H1 (cell line): ENCODE measurements at regions not wholly inside any gene's neighbourhood (a gene's known extent, or its start where the extent isn't known, plus 50 kb on each side); places are given as distances from the start of the nearest gene placed in this dataset.

Source experiments
- ASH2L ChIP-seq: fragments of 200-600, 300-600 bp; sonication (generic); IDR thresholded peaks from one replicate; pipeline ENCODE4 v1.7.1; 2017; ENCODE audit warnings: low read length
- BRCA1 ChIP-seq: IDR thresholded peaks from 2 replicates; pipeline ENCODE4 v1.6.1; 2012; ENCODE audit warnings: low read depth, low read length, improper control_type of control experiment
- EP300 ChIP-seq, 2 experiments: IDR thresholded peaks; 1 replicate in 1 of 2; 2 replicates in 1 of 2; pipeline ENCODE4 v1.6.1; 2011 to 2012; ENCODE audit warnings: low read depth in 2 of 2, low read length in 2 of 2, mild to moderate bottlenecking in 2 of 2, borderline replicate concordance in 1 of 2, inconsistent platforms in 1 of 2, moderate library complexity in 1 of 2
- GTF2F1 ChIP-seq: IDR thresholded peaks from 2 replicates; pipeline ENCODE4 v1.6.1; 2012; ENCODE audit warnings: low read depth, low read length, improper control_type of control experiment, borderline replicate concordance
- HDAC6 ChIP-seq: IDR thresholded peaks from one replicate; pipeline ENCODE4 v1.7.1; 2012; ENCODE audit warnings: low read depth, mild to moderate bottlenecking, inconsistent platforms, low read length, moderate library complexity
- JUND ChIP-seq: IDR thresholded peaks from 2 replicates; pipeline ENCODE4 v1.6.1; 2011; ENCODE audit warnings: mild to moderate bottlenecking, improper control_type of control experiment, low read length
- NANOG ChIP-seq: IDR thresholded peaks from 2 replicates; pipeline ENCODE4 v1.6.1; 2011; ENCODE audit warnings: low read length, low read depth, mild to moderate bottlenecking, inconsistent platforms; ENCODE audit not compliant: insufficient read depth, poor library complexity, severe bottlenecking
- PHF8 ChIP-seq: fragments of 200-600 bp; sonication (generic); conservative IDR thresholded peaks from 2 replicates; pipeline ENCODE4 v1.7.1; 2012; ENCODE audit warnings: low read depth, mild to moderate bottlenecking, inconsistent platforms, low read length, moderate library complexity
- POU5F1 ChIP-seq: IDR thresholded peaks from 2 replicates; pipeline ENCODE4 v1.6.1; 2011; ENCODE audit warnings: low read depth, mild to moderate bottlenecking, low read length, moderate library complexity
- RFX5 ChIP-seq: IDR thresholded peaks from 2 replicates; pipeline ENCODE4 v1.6.1; 2011; ENCODE audit warnings: low read depth, low read length, improper control_type of control experiment, borderline replicate concordance
- SIN3A ChIP-seq, 2 experiments: IDR thresholded peaks in 1 of 2; conservative IDR thresholded peaks in 1 of 2; 2 replicates each; pipeline ENCODE4 v1.6.1; 2011 to 2012; ENCODE audit warnings: low read length in 2 of 2, improper control_type of control experiment in 1 of 2, low read depth in 1 of 2, mild to moderate bottlenecking in 1 of 2
- SIRT6 ChIP-seq: IDR thresholded peaks from one replicate; pipeline ENCODE4 v1.7.1; 2012; ENCODE audit warnings: low read length, inconsistent platforms
- SIX5 ChIP-seq: IDR thresholded peaks from 2 replicates; pipeline ENCODE4 v1.6.1; 2011; ENCODE audit warnings: mild to moderate bottlenecking, low read depth, low read length
- SP1 ChIP-seq: IDR thresholded peaks from 2 replicates; pipeline ENCODE4 v1.6.1; 2011; ENCODE audit warnings: low read depth, low read length
- SP2 ChIP-seq: IDR thresholded peaks from 2 replicates; pipeline ENCODE4 v1.6.1; 2012; ENCODE audit warnings: mild to moderate bottlenecking, low read length, inconsistent platforms
- SP4 ChIP-seq: IDR thresholded peaks from 2 replicates; pipeline ENCODE4 v1.6.1; 2012; ENCODE audit warnings: low read length, inconsistent platforms
- SRF ChIP-seq: IDR thresholded peaks from 2 replicates; pipeline ENCODE4 v1.6.1; 2011; ENCODE audit warnings: mild to moderate bottlenecking, low read depth, low read length, moderate library complexity
- TBP ChIP-seq: IDR thresholded peaks from 2 replicates; pipeline ENCODE4 v1.6.1; 2011; ENCODE audit warnings: low read depth, low read length, improper control_type of control experiment
- TCF12 ChIP-seq: IDR thresholded peaks from 2 replicates; pipeline ENCODE4 v1.6.1; 2011; ENCODE audit warnings: low read depth, mild to moderate bottlenecking, low read length
- YY1 ChIP-seq: IDR thresholded peaks from 2 replicates; pipeline ENCODE4 v1.6.1; 2011; ENCODE audit warnings: low read depth, mild to moderate bottlenecking, low read length
- TF ChIP-seq, protein P1 (sequence below): IDR thresholded peaks from 2 replicates; pipeline ENCODE4 v1.6.1; 2011; ENCODE audit warnings: low read depth, mild to moderate bottlenecking, low read length; ENCODE audit not compliant: insufficient read depth
- TF ChIP-seq, protein P2 (sequence below): IDR thresholded peaks from 2 replicates; pipeline ENCODE4 v1.6.1; 2012; ENCODE audit warnings: inconsistent platforms
- TF ChIP-seq, protein P3 (sequence below): IDR thresholded peaks from 2 replicates; pipeline ENCODE4 v1.6.1; 2012; ENCODE audit warnings: inconsistent platforms

DNA sequence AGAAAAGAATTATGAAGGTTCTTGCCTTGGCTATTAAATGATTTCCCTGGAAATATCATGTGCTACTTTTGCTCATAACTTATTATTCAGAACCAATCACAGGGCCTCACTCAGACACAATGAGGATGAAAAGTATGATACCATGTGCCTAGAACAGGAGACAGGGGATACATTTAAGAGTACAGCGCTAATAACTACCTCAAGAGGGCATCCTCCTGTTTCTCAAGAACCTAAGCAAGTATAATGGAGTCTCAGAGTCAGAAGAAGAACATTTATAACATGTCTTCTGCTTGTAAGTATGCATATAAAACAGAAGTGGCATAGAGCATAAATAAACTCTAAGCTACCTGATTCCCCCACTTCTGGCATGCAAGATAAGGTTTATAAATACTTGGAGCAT is 125.4 kb upstream of the MME start (continued):
- no peak for TF ChIP-seq TBP
- no peak for TF ChIP-seq HDAC6
- TF ChIP-seq RFX5: no peak
- TF ChIP-seq SP1: no peak
- TF ChIP-seq, protein P1, sequence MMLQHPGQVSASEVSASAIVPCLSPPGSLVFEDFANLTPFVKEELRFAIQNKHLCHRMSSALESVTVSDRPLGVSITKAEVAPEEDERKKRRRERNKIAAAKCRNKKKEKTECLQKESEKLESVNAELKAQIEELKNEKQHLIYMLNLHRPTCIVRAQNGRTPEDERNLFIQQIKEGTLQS: no peak
- no peak for TF ChIP-seq JUND
- no peak for TF ChIP-seq EP300 (IDR thresholded peaks at IDR 0.05; ENCODE audit: borderline replicate concordance in 1 of 2, low read depth in 2 of 2, low read length in 2 of 2)
- no peak for TF ChIP-seq SIX5
- TF ChIP-seq, protein P2, sequence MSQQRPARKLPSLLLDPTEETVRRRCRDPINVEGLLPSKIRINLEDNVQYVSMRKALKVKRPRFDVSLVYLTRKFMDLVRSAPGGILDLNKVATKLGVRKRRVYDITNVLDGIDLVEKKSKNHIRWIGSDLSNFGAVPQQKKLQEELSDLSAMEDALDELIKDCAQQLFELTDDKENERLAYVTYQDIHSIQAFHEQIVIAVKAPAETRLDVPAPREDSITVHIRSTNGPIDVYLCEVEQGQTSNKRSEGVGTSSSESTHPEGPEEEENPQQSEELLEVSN: no peak
- TF ChIP-seq YY1: peak; percentile 18; the same call in 1 of the 2 replicates
- no peak for TF ChIP-seq ASH2L
- TF ChIP-seq SP4: no peak
- TF ChIP-seq SIRT6: no peak
- TF ChIP-seq, protein P3, sequence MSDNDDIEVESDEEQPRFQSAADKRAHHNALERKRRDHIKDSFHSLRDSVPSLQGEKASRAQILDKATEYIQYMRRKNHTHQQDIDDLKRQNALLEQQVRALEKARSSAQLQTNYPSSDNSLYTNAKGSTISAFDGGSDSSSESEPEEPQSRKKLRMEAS: no peak
- TF ChIP-seq SP2: no peak
- no peak for TF ChIP-seq SRF
- no peak for TF ChIP-seq BRCA1
- TF ChIP-seq TCF12: no peak
- TF ChIP-seq SIN3A (conservative IDR thresholded peaks at IDR 0.05 in 1 of 2, IDR thresholded peaks at IDR 0.05 in 1 of 2; ENCODE audit: low read depth in 1 of 2, low read length in 2 of 2): no peak
- no peak for TF ChIP-seq GTF2F1
- no peak for TF ChIP-seq PHF8
- no peak for TF ChIP-seq NANOG
- TF ChIP-seq POU5F1: no peak
- TF ChIP-seq, all 59 proteins: peak for 4
